Activated CD8-positive, alpha-beta T cell treated with anti-CD3 and anti-CD28 coated beads, Interleukin-2, amount 10 ng/mL, durations not matched to agents 7 days and 5 days (primary cell): ENCODE measurements at regions not wholly inside any gene's neighbourhood (a gene's known extent, or its start where the extent isn't known, plus 50 kb on each side); places are given as distances from the start of the nearest gene placed in this dataset.

ENCODE experiments used
- ATAC-seq: fragments of 150-1000 bp; cut with Tn5 transposase; one replicate; pipeline ENCODE4 v1.10.0; 2021; ENCODE audit warnings: moderate library complexity
- CTCF ChIA-PET: fragments of 350-600 bp; sonication (Branson Sonifier 250); formaldehyde crosslinking; loops from one replicate; lab custom pipeline; 2021; ENCODE audit warnings: antibody characterized with exemption; lab: Charles Lee
- POLR2A ChIA-PET: fragments of 350-600 bp; sonication (Branson Sonifier 250); formaldehyde crosslinking; loops from one replicate; lab custom pipeline; 2021; ENCODE audit warnings: antibody characterized with exemption; lab: Charles Lee
- DNase-seq: peaks from one replicate; pipeline ENCODE4 v3.0.0-alpha.2; 2020
- H3K27ac Mint-ChIP-seq: one replicate; pipeline ENCODE4 v1.8.0; 2021; ENCODE audit warnings: mild to moderate bottlenecking, mixed read lengths
- H3K27me3 Mint-ChIP-seq: one replicate; pipeline ENCODE4 v1.8.0; 2021; ENCODE audit warnings: low read depth, mixed read lengths
- H3K36me3 Mint-ChIP-seq: one replicate; pipeline ENCODE4 v1.8.0; 2021; ENCODE audit warnings: low read depth, mixed read lengths
- H3K4me1 Mint-ChIP-seq: one replicate; pipeline ENCODE4 v1.8.0; 2021; ENCODE audit warnings: low read depth, mixed read lengths
- H3K4me3 Mint-ChIP-seq: one replicate; pipeline ENCODE4 v1.8.0; 2021; ENCODE audit warnings: mild to moderate bottlenecking, mixed read lengths
- H3K9me3 Mint-ChIP-seq: one replicate; pipeline ENCODE4 v1.8.0; 2022; ENCODE audit warnings: mixed read lengths; ENCODE audit not compliant: insufficient read depth

GRCh38 chr21:16741141-16741665, 771.6 kb upstream of the CXADR start:
- ATAC-seq (no peak), DNase-seq (no peak)
- no peaks in the 10 kb centered on the region for H3K27me3 Mint-ChIP-seq
- no peak overlapping the region for H3K27ac Mint-ChIP-seq
- H3K4me3 Mint-ChIP-seq = no peak overlapping the region
- POLR2A ChIA-PET = no interaction called here
- H3K9me3 Mint-ChIP-seq = peaks cover 33% of the 10 kb centered on the region
- H3K36me3 Mint-ChIP-seq = no peaks in the 10 kb centered on the region
- CTCF ChIA-PET = no interaction called here
- no peaks in the 10 kb centered on the region for H3K4me1 Mint-ChIP-seq

GRCh38 chr21:16742131-16742641, 770.7 kb upstream of the CXADR start:
- H3K36me3 Mint-ChIP-seq = no peaks in the 10 kb centered on the region
- H3K4me3 Mint-ChIP-seq = no peak overlapping the region
- H3K4me1 Mint-ChIP-seq = no peaks in the 10 kb centered on the region
- peaks cover 28% of the 10 kb centered on the region for H3K9me3 Mint-ChIP-seq
- POLR2A ChIA-PET = no interaction called here
- DNase-seq = no peak
- no peaks in the 10 kb centered on the region for H3K27me3 Mint-ChIP-seq
- H3K27ac Mint-ChIP-seq = no peak overlapping the region
- no peak for ATAC-seq
- CTCF ChIA-PET = no interaction called here

- Mint-ChIP-seq H3K27me3 (no peaks in the 10 kb centered on the region), H3K27ac (no peak overlapping the region), H3K4me1 (no peaks in the 10 kb centered on the region), H3K36me3 (no peaks in the 10 kb centered on the region), H3K9me3 (peaks cover 28% of the 10 kb centered on the region), H3K4me3 (no peak overlapping the region)
- CTCF ChIA-PET = no interaction called here
- POLR2A ChIA-PET = no interaction called here
- no peak for DNase-seq
- ATAC-seq = no peak
These were observed 770.1 kb upstream of the CXADR start for GRCh38 chr21:16742741-16743140.

- ChIA-PET CTCF (no interaction called here), POLR2A (no interaction called here)
- no peak for DNase-seq
- no peak overlapping the region for H3K27ac Mint-ChIP-seq
- peaks cover 27% of the 10 kb centered on the region for H3K9me3 Mint-ChIP-seq
- H3K4me3 Mint-ChIP-seq = no peak overlapping the region
- no peaks in the 10 kb centered on the region for H3K27me3 Mint-ChIP-seq
- no peaks in the 10 kb centered on the region for H3K36me3 Mint-ChIP-seq
- ATAC-seq = no peak
- H3K4me1 Mint-ChIP-seq = no peaks in the 10 kb centered on the region
These were observed 769.5 kb upstream of the CXADR start for GRCh38 chr21:16743317-16743716.

GRCh38 chr21:16750926-16751325, 761.9 kb upstream of the CXADR start:
- Mint-ChIP-seq H3K27me3 (no peaks in the 10 kb centered on the region), H3K36me3 (no peaks in the 10 kb centered on the region), H3K4me1 (no peaks in the 10 kb centered on the region), H3K27ac (no peak overlapping the region), H3K9me3 (peaks cover 14% of the 10 kb centered on the region), H3K4me3 (no peak overlapping the region)
- ChIA-PET CTCF (no interaction called here), POLR2A (no interaction called here)
- ATAC-seq (no peak), DNase-seq (no peak)

- ChIA-PET CTCF (no interaction called here), POLR2A (no interaction called here)
- no peaks in the 10 kb centered on the region for H3K4me1 Mint-ChIP-seq
These were observed 761.0 kb upstream of the CXADR start for GRCh38 chr21:16751695-16752474.

GRCh38 chr21:16752475-16752857, 760.4 kb upstream of the CXADR start:
- Mint-ChIP-seq H3K4me1 (no peaks in the 10 kb centered on the region), H3K36me3 (no peaks in the 10 kb centered on the region), H3K4me3 (no peak overlapping the region), H3K27ac (no peak overlapping the region), H3K9me3 (peaks cover 16% of the 10 kb centered on the region), H3K27me3 (no peaks in the 10 kb centered on the region)
- ChIA-PET POLR2A (no interaction called here), CTCF (no interaction called here)
- DNase-seq (no peak), ATAC-seq (no peak)

More at GRCh38 chr21:16751695-16752474, 761.0 kb upstream of the CXADR start:
- Mint-ChIP-seq H3K27me3 (no peaks in the 10 kb centered on the region), H3K4me3 (no peak overlapping the region), H3K36me3 (no peaks in the 10 kb centered on the region), H3K9me3 (peaks cover 16% of the 10 kb centered on the region), H3K27ac (no peak overlapping the region)
- no peak for ATAC-seq
- no peak for DNase-seq

GRCh38 chr21:16755061-16755460, 757.8 kb upstream of the CXADR start:
- DNase-seq (no peak), ATAC-seq (no peak)
- POLR2A ChIA-PET = no interaction called here
- CTCF ChIA-PET = no interaction called here
- no peaks in the 10 kb centered on the region for H3K36me3 Mint-ChIP-seq
- peaks cover 13% of the 10 kb centered on the region for H3K9me3 Mint-ChIP-seq
- no peaks in the 10 kb centered on the region for H3K27me3 Mint-ChIP-seq
- no peak overlapping the region for H3K4me3 Mint-ChIP-seq
- no peak overlapping the region for H3K27ac Mint-ChIP-seq
- H3K4me1 Mint-ChIP-seq = no peaks in the 10 kb centered on the region

GRCh38 chr21:16767201-16767600, 745.6 kb upstream of the CXADR start:
- Mint-ChIP-seq H3K27me3 (no peaks in the 10 kb centered on the region), H3K4me3 (no peak overlapping the region), H3K27ac (no peak overlapping the region), H3K4me1 (no peaks in the 10 kb centered on the region), H3K9me3 (peaks cover 7% of the 10 kb centered on the region), H3K36me3 (no peaks in the 10 kb centered on the region)
- DNase-seq (no peak), ATAC-seq (no peak)
- ChIA-PET CTCF (no interaction called here), POLR2A (no interaction called here)

GRCh38 chr21:16768096-16768495, 744.7 kb upstream of the CXADR start:
- DNase-seq = no peak
- peaks cover 8% of the 10 kb centered on the region for H3K9me3 Mint-ChIP-seq
- no peak overlapping the region for H3K27ac Mint-ChIP-seq
- no peak for ATAC-seq
- ChIA-PET POLR2A (no interaction called here), CTCF (no interaction called here)
- no peak overlapping the region for H3K4me3 Mint-ChIP-seq
- no peaks in the 10 kb centered on the region for H3K27me3 Mint-ChIP-seq
- H3K4me1 Mint-ChIP-seq = no peaks in the 10 kb centered on the region
- H3K36me3 Mint-ChIP-seq = no peaks in the 10 kb centered on the region

GRCh38 chr21:16770266-16770665, 742.6 kb upstream of the CXADR start:
- POLR2A ChIA-PET = no interaction called here
- Mint-ChIP-seq H3K27me3 (no peaks in the 10 kb centered on the region), H3K9me3 (peaks cover 10% of the 10 kb centered on the region), H3K4me1 (no peaks in the 10 kb centered on the region), H3K4me3 (no peak overlapping the region), H3K36me3 (no peaks in the 10 kb centered on the region), H3K27ac (no peak overlapping the region)
- CTCF ChIA-PET = no interaction called here
- ATAC-seq (no peak), DNase-seq (no peak)

GRCh38 chr21:16773206-16773605, 739.6 kb upstream of the CXADR start:
- H3K4me1 Mint-ChIP-seq = no peaks in the 10 kb centered on the region

More at GRCh38 chr21:16773206-16773605, 739.6 kb upstream of the CXADR start:
- no peaks in the 10 kb centered on the region for H3K36me3 Mint-ChIP-seq
- POLR2A ChIA-PET = no interaction called here
- no peak overlapping the region for H3K27ac Mint-ChIP-seq
- peaks cover 10% of the 10 kb centered on the region for H3K9me3 Mint-ChIP-seq
- no peak overlapping the region for H3K4me3 Mint-ChIP-seq
- CTCF ChIA-PET = no interaction called here
- DNase-seq = no peak
- H3K27me3 Mint-ChIP-seq = no peaks in the 10 kb centered on the region
- no peak for ATAC-seq
